Heart right ventricle (tissue), 16 donors: ENCODE measurements at regions not wholly inside any gene's neighbourhood (a gene's known extent, or its start where the extent isn't known, plus 50 kb on each side); places are given as distances from the start of the nearest gene placed in this dataset.

Experiments used
- ATAC-seq, 8 donors: fragments of 200-7000 bp; cut with Tn5 transposase; one replicate each; pipeline ENCODE4 v1.9.1; 2020; ENCODE audit warnings: mild to moderate bottlenecking in 8 of 8, moderate library complexity in 8 of 8, moderate number of reproducible peaks in 1 of 8
- DNase-seq, 2 donors: peaks; one replicate each; pipeline ENCODE4 v3.0.0-alpha.2; 2020
- H3K27ac ChIP-seq, 10 donors: fragments of 200-600 bp; sonication (generic) in 2 of 10; one replicate each; pipeline versions ENCODE4 v1.5.0 to v1.8.0; 2020 to 2022; ENCODE audit warnings: mild to moderate bottlenecking in 3 of 10
- H3K27me3 ChIP-seq, 7 donors: fragments of 200-600 bp; one replicate each; pipeline ENCODE4 v1.8.0; 2021 to 2022; ENCODE audit warnings: mild to moderate bottlenecking in 2 of 7
- H3K36me3 ChIP-seq, 9 donors: fragments of 200-600 bp; sonication (generic) in 1 of 9; one replicate each; pipeline versions ENCODE4 v1.5.0 to v1.8.0; 2020 to 2022; ENCODE audit warnings: mild to moderate bottlenecking in 2 of 9
- H3K4me1 ChIP-seq, 9 donors: fragments of 200-600 bp; sonication (generic) in 1 of 9; one replicate each; pipeline versions ENCODE4 v1.5.0 to v1.8.0; 2020 to 2022; ENCODE audit warnings: mild to moderate bottlenecking in 4 of 9
- H3K4me3 ChIP-seq, 10 donors: fragments of 200-600 bp; sonication (generic) in 2 of 10; one replicate each; pipeline versions ENCODE4 v1.5.0 to v1.8.0; 2020 to 2022; ENCODE audit warnings: mild to moderate bottlenecking in 7 of 10, moderate library complexity in 2 of 10
- H3K9me3 ChIP-seq, 11 donors: fragments of 200-600 bp in 10 of 11; sonication (generic) in 2 of 11; one replicate each; pipeline versions ENCODE4 v1.5.0 to v1.8.0; 2013 to 2022; ENCODE audit warnings: mild to moderate bottlenecking in 2 of 11, control low read depth in 1 of 11, moderate library complexity in 1 of 11
- CTCF ChIP-seq, 9 donors: fragments of 200-600 bp; sonication (generic) in 2 of 9; IDR thresholded peaks; one replicate each; pipeline versions ENCODE4 v1.5.0 to v1.8.0; 2021 to 2022; ENCODE audit warnings: antibody characterized with exemption in 9 of 9, mild to moderate bottlenecking in 5 of 9, moderate library complexity in 1 of 9
- WGBS, 2 donors: extraction: QIAGEN DNeasy Blood & Tissue Kit; methylation state at CpG; one replicate each; pipeline ENCODE4 v1.1.7; 2013; ENCODE audit warnings: inconsistent platforms in 1 of 2; 5-methylcytosine and 5-hydroxymethylcytosine counted together
- intact Hi-C, 10 donors: fragments of 100-400 bp; cut with DNase I; formaldehyde crosslinking; loops; one replicate each; pipeline versions ENCODE4 v1.11.1 to v1.14.2; 2022
- donor health status: Arrhythmogenic right ventricular cardiomyopathy.
- donor health status: ischemic (EF 13 %, LVEDD 7.1; RV severe dilation, severe dysfunction).
- donor health status: healthy with polysubstance abuse.
- donor health status: DM: no; HTN: yes; CAD: no.
- donor health status: DM: no; HTN: no; CAD: no.
- donor health status: ischemic (EF 25% LVEDD 6.9; RV normal size, moderate dysfunction).
- donor health status: ischemic (EF 25% LVEDD 5.7; RV mildly dilated, moderate dysfunction).
- donor health status: healthy.
- donor health status: DM: yes; HTN: yes; CAD: no.
- donor health status: Ischemic cardiomyopathy.
- donor health status: ischemic (EF 35%, LVEDD 5.7; RV mildly dilated, moderate dysfunction).
- donor health status: nonischemic (EF 11% LVEDD 7.7; RV severe dilation, severe dysfunction).
- donor health status: DM: yes; HTN: yes; CAD: no.
- donor health status: PGD.
- donor health status: ischemic (EF 29% LVEDD 5.4; RV normal size, mild dysfunction).
- donor health status: nonischemic (EF 23%, LVEDD 6.1; RV moderate dilation, normal function).

- TF ChIP-seq CTCF (IDR thresholded peaks at IDR 0.05): no peak
Observed at GRCh38 chr4:117634716-117635115, 399.6 kb upstream of the NDST3 start.

GRCh38 chr4:117637347-117637746, 396.9 kb upstream of the NDST3 start:
- TF ChIP-seq CTCF (IDR thresholded peaks at IDR 0.05): no peak
- Histone ChIP-seq H3K4me1 (no peaks in the 10 kb centered on the region), H3K4me3 (no peak overlapping the region), H3K36me3 (no peaks in the 10 kb centered on the region), H3K27ac (no peak overlapping the region), H3K27me3 (no peaks in the 10 kb centered on the region), H3K9me3 (peaks cover 0 to 6% (median 0%) of the 10 kb centered on the region in 11 donors)
- ATAC-seq (no peak), DNase-seq (no peak)
- 74 to 80% methylated on average over 1 of the region's 1 CpG for WGBS, 2 donors
- intact Hi-C loops: no loop called here

More at GRCh38 chr4:117634716-117635115, 399.6 kb upstream of the NDST3 start:
- Histone ChIP-seq H3K27ac (no peak overlapping the region), H3K36me3 (no peaks in the 10 kb centered on the region), H3K4me3 (no peak overlapping the region), H3K4me1 (no peaks in the 10 kb centered on the region), H3K27me3 (no peaks in the 10 kb centered on the region), H3K9me3 (peaks cover 0 to 14% (median 0%) of the 10 kb centered on the region in 11 donors)
- 78 to 81% methylated on average over 1 of the region's 1 CpG for WGBS, 2 donors
- intact Hi-C loops: no loop called here
- no peak for ATAC-seq
- no peak for DNase-seq

GRCh38 chr4:117640836-117641235, 393.4 kb upstream of the NDST3 start:
- H3K27ac ChIP-seq: no peak overlapping the region
- H3K4me1 ChIP-seq: no peaks in the 10 kb centered on the region
- intact Hi-C loops: no loop called here
- WGBS, 2 donors: 58 to 61% methylated on average over 1 of the region's 1 CpG
- no peaks in the 10 kb centered on the region for H3K36me3 ChIP-seq
- H3K4me3 ChIP-seq: no peak overlapping the region
- peaks cover 0 to 20% (median 0%) of the 10 kb centered on the region in 11 donors for H3K9me3 ChIP-seq
- DNase-seq: no peak
- TF ChIP-seq CTCF (IDR thresholded peaks at IDR 0.05): no peak
- ATAC-seq: no peak
- no peaks in the 10 kb centered on the region for H3K27me3 ChIP-seq

- Histone ChIP-seq H3K4me3 (no peak overlapping the region), H3K36me3 (no peaks in the 10 kb centered on the region), H3K27me3 (no peaks in the 10 kb centered on the region), H3K4me1 (no peaks in the 10 kb centered on the region), H3K27ac (no peak overlapping the region), H3K9me3 (peaks cover 0 to 27% (median 3%) of the 10 kb centered on the region in 11 donors)
- intact Hi-C loops: no loop called here
- ATAC-seq: no peak
- 59 to 65% methylated on average over 3 of the region's 3 CpGs for WGBS, 2 donors
- no peak for DNase-seq
- no peak for TF ChIP-seq CTCF (IDR thresholded peaks at IDR 0.05)
Observed at GRCh38 chr4:117641519-117641918, 392.8 kb upstream of the NDST3 start.
